Transverse colon (tissue), 4 donors: ENCODE measurements at regions not wholly inside any gene's neighbourhood (a gene's known extent, or its start where the extent isn't known, plus 50 kb on each side); places are given as distances from the start of the nearest gene placed in this dataset.
A peak's percentile ranks its signal among the peaks of the same experiment; 100 is the strongest.

Source experiments
- DNase-seq: peaks from one replicate; pipeline ENCODE4 v3.0.0-alpha.2; 2019
- H3K27ac ChIP-seq, 4 donors: fragments of 200-600 bp; sonication (generic); 2 replicates each; pipeline ENCODE4 v1.5.1; 2016 to 2018; ENCODE audit warnings: inconsistent platforms in 4 of 4
- H3K27me3 ChIP-seq: fragments of 200-600 bp; sonication (generic); 2 replicates; pipeline ENCODE4 v1.5.1; 2017; ENCODE audit warnings: inconsistent platforms
- H3K36me3 ChIP-seq, 4 donors: fragments of 200-600 bp; sonication (generic); 2 replicates each; pipeline ENCODE4 v1.5.1; 2017 to 2019; ENCODE audit warnings: inconsistent platforms in 4 of 4
- H3K4me1 ChIP-seq, 4 donors: fragments of 200-600 bp; sonication (generic); 2 replicates each; pipeline ENCODE4 v1.5.1; 2017 to 2020; ENCODE audit warnings: inconsistent platforms in 4 of 4
- H3K4me3 ChIP-seq, 4 donors: fragments of 200-600 bp; sonication (generic); 1 replicate in 1 of 4; 2 replicates in 3 of 4; pipeline versions ENCODE4 v1.5.1 to v1.6.1; 2017 to 2019; ENCODE audit warnings: inconsistent platforms in 4 of 4
- H3K9me3 ChIP-seq, 2 donors: fragments of 200-600 bp; sonication (generic); 2 replicates each; pipeline ENCODE4 v1.5.1; 2017 to 2019; ENCODE audit warnings: inconsistent platforms in 2 of 2
- CTCF ChIP-seq, 5 experiments: fragments of 200-600 bp in 3 of 5; fragments of 450-650 bp in 2 of 5; sonication (generic) in 3 of 5; IDR thresholded peaks; 1 replicate in 2 of 5; 2 replicates in 3 of 5; pipeline ENCODE4 v1.5.1; 2016 to 2017; ENCODE audit warnings: antibody characterized with exemption in 5 of 5, inconsistent platforms in 3 of 5, mild to moderate bottlenecking in 2 of 5, moderate library complexity in 1 of 5
- EP300 ChIP-seq: sonication (generic); formaldehyde crosslinking; IDR thresholded peaks from one replicate; pipeline ENCODE4 v1.6.1; 2017; ENCODE audit warnings: antibody characterized with exemption, low read depth
- POLR2A ChIP-seq: fragments of 450-650 bp; IDR thresholded peaks from one replicate; pipeline ENCODE4 v1.6.1; 2016; ENCODE audit warnings: antibody characterized with exemption, mild to moderate bottlenecking, moderate library complexity
- POLR2AphosphoS5 ChIP-seq, 3 donors: sonication (generic); formaldehyde crosslinking; IDR thresholded peaks; one replicate each; pipeline ENCODE4 v1.6.1; 2016; ENCODE audit warnings: antibody characterized with exemption in 3 of 3
- WGBS, 2 donors: methylation state at CpG; one replicate each; pipeline ENCODE4 v1.1.5; 2018; ENCODE audit warnings: low coverage in 1 of 2; 5-methylcytosine and 5-hydroxymethylcytosine counted together
- in situ Hi-C, 4 donors: fragments of 200-750 bp; cut with MboI; loops; one replicate each; pipeline versions ENCODE4 v1.15.0 to v1.15.1; 2017; ENCODE audit warnings: low sequenced_read_pairs in 3 of 4, low pct_ligation_motif_present in 1 of 4, low pct_unique_long_range_greater_than_20kb in 1 of 4
- intact Hi-C: fragments of 100-400 bp; cut with DNase I; formaldehyde crosslinking; loops from one replicate; pipeline ENCODE4 v1.15.1; 2023; ENCODE audit warnings: low total_unique reads

GRCh38 chr22:49697047-49697446 lies 130.6 kb downstream of the BRD1 start:
- 79 to 80% methylated on average over 3 of the region's 3 CpGs for WGBS, 2 donors
- in situ Hi-C loops: no loop called here
- no peak overlapping the region for H3K27ac ChIP-seq
- no peak for DNase-seq
- H3K36me3 ChIP-seq: no peaks in the 10 kb centered on the region
- no peaks in the 10 kb centered on the region for H3K27me3 ChIP-seq
- H3K9me3 ChIP-seq: peaks cover 4 to 5% of the 10 kb centered on the region in 2 donors
- H3K4me1 ChIP-seq: no peaks in the 10 kb centered on the region
- TF ChIP-seq CTCF (IDR thresholded peaks at IDR 0.05) (no peak), POLR2AphosphoS5 (IDR thresholded peaks at IDR 0.05) (no peak), POLR2A (no peak), EP300 (no peak)
- intact Hi-C loops: no loop called here
- H3K4me3 ChIP-seq: no peak overlapping the region

- peaks cover 4% of the 10 kb centered on the region for H3K27me3 ChIP-seq
- no peaks in the 10 kb centered on the region for H3K4me1 ChIP-seq
- 73% methylated on average over 9 of the region's 9 CpGs; no CpG with 5 or more reads in 1 of the 2 donors for WGBS, 2 donors
- no peaks in the 10 kb centered on the region for H3K36me3 ChIP-seq
- no peak overlapping the region for H3K27ac ChIP-seq
- no peak for DNase-seq
- in situ Hi-C loops (no loop called here), intact Hi-C loops (no loop called here)
- H3K9me3 ChIP-seq: no peaks in the 10 kb centered on the region
- TF ChIP-seq POLR2AphosphoS5 (IDR thresholded peaks at IDR 0.05) (no peak), CTCF (IDR thresholded peaks at IDR 0.05) (no peak), POLR2A (no peak), EP300 (no peak)
- H3K4me3 ChIP-seq: no peak overlapping the region
These were observed 133.0 kb downstream of the BRD1 start for GRCh38 chr22:49694462-49695260.

GRCh38 chr22:49693848-49694247 lies 133.8 kb downstream of the BRD1 start:
- Histone ChIP-seq H3K4me3 (no peak overlapping the region), H3K27ac (no peak overlapping the region), H3K27me3 (peaks cover 8% of the 10 kb centered on the region), H3K4me1 (no peaks in the 10 kb centered on the region), H3K36me3 (no peaks in the 10 kb centered on the region), H3K9me3 (no peaks in the 10 kb centered on the region)
- intact Hi-C loops (no loop called here), in situ Hi-C loops (no loop called here)
- no peak for TF ChIP-seq EP300
- no peak for TF ChIP-seq POLR2AphosphoS5 (IDR thresholded peaks at IDR 0.05)
- TF ChIP-seq CTCF (IDR thresholded peaks at IDR 0.05): no peak
- TF ChIP-seq POLR2A: no peak
- 88% methylated on average over 10 of the region's 10 CpGs; no CpG with 5 or more reads in 1 of the 2 donors for WGBS, 2 donors
- no peak for DNase-seq

- 49% methylated on average over 8 of the region's 11 CpGs; no CpG with 5 or more reads in 1 of the 2 donors for WGBS, 2 donors
- no peaks in the 10 kb centered on the region for H3K9me3 ChIP-seq
- no peaks in the 10 kb centered on the region for H3K36me3 ChIP-seq
- intact Hi-C loops (no loop called here), in situ Hi-C loops (no loop called here)
- H3K4me1 ChIP-seq: no peaks in the 10 kb centered on the region
- TF ChIP-seq POLR2AphosphoS5 (IDR thresholded peaks at IDR 0.05): peak in 1 of 3 donors; percentile 27
- TF ChIP-seq POLR2A: no peak
- DNase-seq: no peak
- no peak overlapping the region for H3K4me3 ChIP-seq
- H3K27ac ChIP-seq: no peak overlapping the region
- peaks cover 13% of the 10 kb centered on the region for H3K27me3 ChIP-seq
These were observed 134.3 kb downstream of the BRD1 start for GRCh38 chr22:49693416-49693815.
